WTC11 (cell line): ENCODE measurements at regions not wholly inside any gene's neighbourhood (a gene's known extent, or its start where the extent isn't known, plus 50 kb on each side); places are given as distances from the start of the nearest gene placed in this dataset.

Experiments
- ATAC-seq: fragments of 200-7000 bp; cut with Tn5 transposase; 2 replicates; pipeline ENCODE4 v1.10.0; 2021; ENCODE audit warnings: mild to moderate bottlenecking, moderate library complexity
- CTCF ChIA-PET: fragments of 300-600 bp; sonication (Branson Sonifier 250); formaldehyde crosslinking; loops from one replicate; lab custom pipeline; 2021; ENCODE audit warnings: antibody characterized with exemption; lab: Charles Lee
- POLR2A ChIA-PET: fragments of 350-600 bp; sonication (Branson Sonifier 250); formaldehyde crosslinking; loops from one replicate; lab custom pipeline; 2021; ENCODE audit warnings: antibody characterized with exemption; lab: Charles Lee
- DNase-seq: peaks from one replicate; pipeline ENCODE4 v3.0.0; 2021; ENCODE audit warnings: low spot score
- H3K27ac Mint-ChIP-seq: 2 replicates; pipeline ENCODE4 v1.8.0; 2021; ENCODE audit warnings: mixed read lengths
- H3K27me3 Mint-ChIP-seq: 2 replicates; pipeline ENCODE4 v1.8.0; 2021; ENCODE audit warnings: low read depth, mild to moderate bottlenecking, moderate library complexity, mixed read lengths
- H3K36me3 Mint-ChIP-seq: 2 replicates; pipeline ENCODE4 v1.8.0; 2021; ENCODE audit warnings: mixed read lengths
- H3K4me1 Mint-ChIP-seq: 2 replicates; pipeline ENCODE4 v1.8.0; 2022; ENCODE audit warnings: mixed read lengths
- H3K4me3 Mint-ChIP-seq: 2 replicates; pipeline ENCODE4 v1.8.0; 2021; ENCODE audit warnings: mild to moderate bottlenecking, moderate library complexity, mixed read lengths
- H3K9me3 Mint-ChIP-seq: 2 replicates; pipeline ENCODE4 v1.8.0; 2021; ENCODE audit warnings: mixed read lengths
- CTCF ChIP-seq: fragments of 200-600 bp; IDR thresholded peaks from 2 replicates; pipeline ENCODE4 v1.8.0; 2022; ENCODE audit warnings: antibody characterized with exemption
- FOXJ3 ChIP-seq: sonication (generic); formaldehyde crosslinking; IDR thresholded peaks from 2 replicates; pipeline ENCODE4 v1.9.0; 2021; ENCODE audit warnings: missing genetic modification reagents, mild to moderate bottlenecking, borderline replicate concordance
- FOXP4 ChIP-seq: sonication (generic); formaldehyde crosslinking; IDR thresholded peaks from 2 replicates; pipeline ENCODE4 v1.8.0; 2022; ENCODE audit warnings: mild to moderate bottlenecking, missing genetic modification reagents
- HMGXB4 ChIP-seq: sonication (generic); formaldehyde crosslinking; IDR thresholded peaks from 2 replicates; pipeline ENCODE4 v1.8.1; 2023; ENCODE audit warnings: mild to moderate bottlenecking, moderate library complexity, missing genetic modification reagents
- IRF2 ChIP-seq: sonication (generic); formaldehyde crosslinking; IDR thresholded peaks from 2 replicates; pipeline ENCODE4 v1.8.0; 2022; ENCODE audit warnings: low read depth, missing genetic modification reagents, borderline replicate concordance
- MLX ChIP-seq: sonication (generic); formaldehyde crosslinking; IDR thresholded peaks from 2 replicates; pipeline ENCODE4 v1.8.1; 2023; ENCODE audit warnings: mild to moderate bottlenecking, missing genetic modification reagents, moderate library complexity
- MYBL2 ChIP-seq: sonication (generic); formaldehyde crosslinking; IDR thresholded peaks from 2 replicates; pipeline ENCODE4 v1.8.1; 2023; ENCODE audit warnings: mild to moderate bottlenecking, moderate library complexity, missing genetic modification reagents
- NFATC4 ChIP-seq: fragments of 250-450 bp; sonication (Bioruptor Pico); IDR thresholded peaks from 2 replicates; pipeline ENCODE4 v1.9.0; 2021; ENCODE audit warnings: mild to moderate bottlenecking
- OVOL2 ChIP-seq: fragments of 250-450 bp; sonication (Bioruptor Pico); IDR thresholded peaks from 2 replicates; pipeline ENCODE4 v1.9.0; 2021; ENCODE audit warnings: mild to moderate bottlenecking, borderline replicate concordance
- SMAD4 ChIP-seq: sonication (generic); formaldehyde crosslinking; IDR thresholded peaks from 2 replicates; pipeline ENCODE4 v1.8.0; 2022; ENCODE audit warnings: mild to moderate bottlenecking, missing genetic modification reagents
- SP1 ChIP-seq: sonication (generic); formaldehyde crosslinking; conservative IDR thresholded peaks from 2 replicates; pipeline ENCODE4 v1.8.1; 2022; ENCODE audit warnings: missing genetic modification reagents
- STAT6 ChIP-seq: sonication (generic); formaldehyde crosslinking; conservative IDR thresholded peaks from 2 replicates; pipeline ENCODE4 v1.8.1; 2023; ENCODE audit warnings: mild to moderate bottlenecking, low read depth, missing genetic modification reagents, moderate library complexity
- ZNF281 ChIP-seq: sonication (generic); formaldehyde crosslinking; IDR thresholded peaks from 2 replicates; pipeline ENCODE4 v1.8.0; 2023; ENCODE audit warnings: mild to moderate bottlenecking, missing genetic modification reagents
- ZNF425 ChIP-seq: fragments of 250-450 bp; sonication (Bioruptor Pico); conservative IDR thresholded peaks from 2 replicates; pipeline ENCODE4 v1.9.0; 2021; ENCODE audit warnings: mild to moderate bottlenecking
- ZNF512 ChIP-seq: sonication (generic); formaldehyde crosslinking; IDR thresholded peaks from 2 replicates; pipeline ENCODE4 v1.8.1; 2022; ENCODE audit warnings: missing genetic modification reagents, borderline replicate concordance

- POLR2A ChIA-PET, result no interaction called here
- ATAC-seq (no peak), DNase-seq (no peak)
- Mint-ChIP-seq H3K36me3 (no peaks in the 10 kb centered on the region), H3K27ac (no peak overlapping the region), H3K9me3 (no peaks in the 10 kb centered on the region), H3K4me1 (peaks cover 8% of the 10 kb centered on the region), H3K27me3 (peaks cover 25% of the 10 kb centered on the region), H3K4me3 (no peak overlapping the region)
- TF ChIP-seq ZNF425 (no peak), STAT6 (CRISPR knock-in tag) (no peak), ZNF512 (no peak), CTCF (no peak), MLX (no peak), IRF2 (no peak), SP1 (CRISPR knock-in tag) (no peak), OVOL2 (CRISPR knock-in tag) (no peak), FOXJ3 (CRISPR knock-in tag) (no peak), HMGXB4 (CRISPR knock-in tag) (no peak), FOXP4 (CRISPR knock-in tag) (no peak), ZNF281 (CRISPR knock-in tag) (no peak), SMAD4 (CRISPR knock-in tag) (no peak), NFATC4 (CRISPR knock-in tag) (no peak), MYBL2 (CRISPR knock-in tag) (no peak)
- CTCF ChIA-PET, result no interaction called here
These were observed 50.5 kb upstream of the SH3PXD2B start for GRCh38 chr5:172504701-172505402.
